Astrocyte of the spinal cord (primary cell): ENCODE measurements at regions not wholly inside any gene's neighbourhood (a gene's known extent, or its start where the extent isn't known, plus 50 kb on each side); places are given as distances from the start of the nearest gene placed in this dataset.

Experiments
- DNase-seq: peaks from one replicate; pipeline ENCODE4 v3.0.0; 2011; ENCODE audit warnings: low read depth, low spot score
- H3K4me3 ChIP-seq: 2 replicates; pipeline ENCODE4 v1.5.1; 2011; ENCODE audit warnings: low read depth, mild to moderate bottlenecking, low read length, moderate library complexity
- in situ Hi-C: cut with HindIII; loops from 2 replicates; pipeline ENCODE4 v1.10.0; 2017; ENCODE audit warnings: low sequenced_read_pairs
- TF ChIP-seq, protein P1 (sequence below): IDR thresholded peaks from 2 replicates; pipeline ENCODE4 v1.5.1; 2012; ENCODE audit warnings: low read depth, mild to moderate bottlenecking, low read length, inconsistent platforms

DNA sequence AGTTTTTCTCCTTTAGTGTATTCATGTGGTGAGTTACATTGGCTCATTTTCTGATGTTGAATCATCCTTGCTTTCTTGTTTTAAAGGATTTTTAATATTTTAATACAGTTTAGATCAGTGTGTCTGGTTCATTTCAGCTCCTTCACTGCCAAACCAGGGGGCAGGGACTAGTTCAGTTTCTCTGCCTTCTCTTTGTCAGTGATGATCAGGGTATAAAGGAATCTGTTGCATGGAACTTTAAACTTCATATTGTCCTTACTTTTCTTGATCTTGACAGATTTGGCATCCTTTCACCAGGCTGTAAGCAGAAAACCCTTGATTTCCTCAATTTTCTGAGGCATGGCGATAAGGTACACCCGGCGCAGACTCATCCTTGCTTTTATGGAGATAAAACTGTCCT is 149.4 kb downstream of the KDR start:
- no peak overlapping the region for H3K4me3 ChIP-seq
- in situ Hi-C loops: no loop called here
- TF ChIP-seq, protein P1, sequence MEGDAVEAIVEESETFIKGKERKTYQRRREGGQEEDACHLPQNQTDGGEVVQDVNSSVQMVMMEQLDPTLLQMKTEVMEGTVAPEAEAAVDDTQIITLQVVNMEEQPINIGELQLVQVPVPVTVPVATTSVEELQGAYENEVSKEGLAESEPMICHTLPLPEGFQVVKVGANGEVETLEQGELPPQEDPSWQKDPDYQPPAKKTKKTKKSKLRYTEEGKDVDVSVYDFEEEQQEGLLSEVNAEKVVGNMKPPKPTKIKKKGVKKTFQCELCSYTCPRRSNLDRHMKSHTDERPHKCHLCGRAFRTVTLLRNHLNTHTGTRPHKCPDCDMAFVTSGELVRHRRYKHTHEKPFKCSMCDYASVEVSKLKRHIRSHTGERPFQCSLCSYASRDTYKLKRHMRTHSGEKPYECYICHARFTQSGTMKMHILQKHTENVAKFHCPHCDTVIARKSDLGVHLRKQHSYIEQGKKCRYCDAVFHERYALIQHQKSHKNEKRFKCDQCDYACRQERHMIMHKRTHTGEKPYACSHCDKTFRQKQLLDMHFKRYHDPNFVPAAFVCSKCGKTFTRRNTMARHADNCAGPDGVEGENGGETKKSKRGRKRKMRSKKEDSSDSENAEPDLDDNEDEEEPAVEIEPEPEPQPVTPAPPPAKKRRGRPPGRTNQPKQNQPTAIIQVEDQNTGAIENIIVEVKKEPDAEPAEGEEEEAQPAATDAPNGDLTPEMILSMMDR: no peak
- no peak for DNase-seq

DNA sequence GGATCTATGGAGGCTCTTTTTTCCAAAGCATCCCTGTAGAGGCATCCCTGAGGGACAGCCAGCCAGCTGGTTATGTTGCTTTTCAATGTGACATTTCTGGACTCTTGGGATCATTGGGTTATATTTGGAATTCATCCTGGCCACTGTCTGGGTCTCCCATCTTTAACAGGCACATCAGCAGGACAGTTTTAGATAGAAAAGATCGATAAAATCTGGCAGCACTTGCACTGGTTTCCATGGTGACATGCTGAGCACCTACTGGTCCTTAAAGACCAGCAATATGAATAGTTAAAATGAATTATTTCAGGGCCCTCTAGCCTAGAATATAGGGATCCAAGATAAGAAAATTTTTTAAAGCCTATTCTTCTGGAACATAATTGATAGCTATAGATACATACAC is 151.6 kb downstream of the KDR start:
- in situ Hi-C loops: no loop called here
- TF ChIP-seq, protein P1: no peak
- no peak for DNase-seq
- no peak overlapping the region for H3K4me3 ChIP-seq

DNA sequence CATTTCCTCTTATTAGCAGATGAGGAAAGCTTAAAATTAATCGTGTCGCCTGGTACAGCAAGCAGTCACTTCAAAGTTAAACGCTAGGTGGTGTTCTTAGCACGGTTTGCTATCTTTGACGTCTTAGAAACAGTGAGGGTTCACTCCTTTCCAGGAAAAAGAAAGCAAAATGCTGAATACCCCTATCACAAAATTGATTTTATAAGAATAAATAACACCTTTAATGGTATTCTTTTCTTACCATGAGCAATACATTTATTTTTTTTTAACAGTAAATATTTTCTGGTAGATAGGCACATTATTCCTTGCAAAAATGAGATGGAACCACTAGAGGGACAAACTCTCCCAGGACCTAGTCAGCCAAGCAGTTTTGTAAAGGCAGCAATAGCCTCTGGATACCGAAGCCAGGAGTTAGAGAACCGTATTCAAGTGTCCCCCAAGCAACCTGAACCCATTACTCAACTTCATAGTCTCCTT is 153.9 kb downstream of the KDR start:
- TF ChIP-seq, protein P1: peak; percentile 54

DNA sequence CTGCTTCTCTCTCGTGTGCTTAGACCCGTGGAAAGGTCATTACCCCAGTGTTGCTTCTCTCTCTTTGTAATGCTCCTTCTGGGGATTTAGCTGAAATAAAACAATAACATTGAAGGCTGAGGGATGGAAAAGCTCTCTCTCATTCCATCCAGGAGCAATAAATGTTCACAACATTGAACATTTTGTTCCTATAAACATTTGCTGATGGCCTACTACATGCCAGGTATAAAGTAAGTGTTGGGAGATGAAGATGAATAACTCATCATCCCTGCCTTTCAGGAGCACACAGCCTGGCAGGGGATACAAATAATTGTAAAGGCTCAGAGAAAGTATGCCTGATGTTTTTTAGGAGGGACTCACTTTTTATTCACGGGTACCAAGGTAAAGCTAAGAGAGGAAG is 158.1 kb downstream of the KDR start:
- TF ChIP-seq, protein P1: no peak
- in situ Hi-C loops: no loop called here
- no peak for DNase-seq
- H3K4me3 ChIP-seq: no peak overlapping the region

More for the DNA sequence above, 153.9 kb downstream of the KDR start:
- H3K4me3 ChIP-seq: no peak overlapping the region
- in situ Hi-C loops: no loop called here
- peak; percentile 74 for DNase-seq

DNA sequence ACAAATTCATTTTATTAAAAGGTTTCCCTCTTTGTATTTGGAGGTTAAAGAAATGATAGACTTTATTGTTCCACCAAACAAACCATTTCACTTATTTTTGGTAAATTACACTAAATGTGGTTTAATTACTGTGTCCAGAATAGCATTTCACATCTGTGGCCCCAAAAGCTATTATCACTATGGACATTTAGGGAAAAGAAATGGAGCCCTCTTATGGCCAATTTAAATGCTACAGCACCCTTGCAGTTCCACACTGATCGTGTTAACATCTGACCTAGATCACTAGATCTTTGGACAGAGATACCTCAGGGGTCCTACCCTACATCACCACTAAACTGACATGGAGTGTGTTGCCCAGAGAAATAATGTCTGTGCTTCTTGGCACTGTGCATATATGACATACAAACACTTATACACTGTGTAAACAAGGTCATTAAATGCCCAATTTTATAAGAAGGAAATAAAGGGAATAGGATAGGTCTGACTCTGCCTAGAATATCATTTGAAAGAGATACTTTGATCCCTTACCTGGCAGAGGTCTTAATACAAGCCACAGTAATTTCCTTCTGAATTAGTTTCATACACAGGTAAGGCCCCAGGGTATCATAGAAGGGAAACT is 163.9 kb downstream of the KDR start:
- no peak overlapping the region for H3K4me3 ChIP-seq
- TF ChIP-seq, protein P1: peak; percentile 71
- in situ Hi-C loops: no loop called here
- peak; percentile 55 for DNase-seq

DNA sequence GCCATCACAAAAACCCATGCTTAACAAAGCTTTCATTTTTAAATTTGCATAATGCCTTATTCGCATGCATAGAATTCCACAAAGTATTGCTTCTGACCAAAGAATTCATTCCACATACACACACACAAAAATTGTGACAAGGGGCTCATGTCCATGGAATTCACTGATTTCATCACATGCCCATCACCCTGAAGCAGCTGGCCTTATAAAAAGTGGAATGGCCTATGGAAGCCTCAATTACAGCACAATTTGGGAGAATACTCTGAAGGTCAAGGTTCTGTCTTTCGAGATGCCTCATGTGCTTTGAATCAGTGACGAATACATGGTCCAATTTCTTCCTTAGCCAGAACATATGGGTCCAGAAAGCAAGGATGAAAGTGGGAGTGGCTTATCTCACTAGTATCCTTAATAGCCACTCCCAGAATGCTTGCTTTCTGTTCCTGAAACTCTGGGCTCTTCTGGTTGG is 165.7 kb downstream of the KDR start:
- in situ Hi-C loops: no loop called here
- no peak overlapping the region for H3K4me3 ChIP-seq
- TF ChIP-seq, protein P1: no peak
- peak; percentile 57 for DNase-seq
